WTC11 (cell line): ENCODE measurements at regions not wholly inside any gene's neighbourhood (a gene's known extent, or its start where the extent isn't known, plus 50 kb on each side); places are given as distances from the start of the nearest gene placed in this dataset.
A peak's percentile ranks its signal among the peaks of the same experiment; 100 is the strongest.

Experiments used
- ATAC-seq: fragments of 200-7000 bp; cut with Tn5 transposase; 2 replicates; pipeline ENCODE4 v1.10.0; 2021; ENCODE audit warnings: mild to moderate bottlenecking, moderate library complexity
- CTCF ChIA-PET: fragments of 300-600 bp; sonication (Branson Sonifier 250); formaldehyde crosslinking; loops from one replicate; lab custom pipeline; 2021; ENCODE audit warnings: antibody characterized with exemption; lab: Charles Lee
- POLR2A ChIA-PET: fragments of 350-600 bp; sonication (Branson Sonifier 250); formaldehyde crosslinking; loops from one replicate; lab custom pipeline; 2021; ENCODE audit warnings: antibody characterized with exemption; lab: Charles Lee
- DNase-seq: peaks from one replicate; pipeline ENCODE4 v3.0.0; 2021; ENCODE audit warnings: low spot score
- H3K27ac Mint-ChIP-seq: 2 replicates; pipeline ENCODE4 v1.8.0; 2021; ENCODE audit warnings: mixed read lengths
- H3K27me3 Mint-ChIP-seq: 2 replicates; pipeline ENCODE4 v1.8.0; 2021; ENCODE audit warnings: low read depth, mild to moderate bottlenecking, moderate library complexity, mixed read lengths
- H3K36me3 Mint-ChIP-seq: 2 replicates; pipeline ENCODE4 v1.8.0; 2021; ENCODE audit warnings: mixed read lengths
- H3K4me1 Mint-ChIP-seq: 2 replicates; pipeline ENCODE4 v1.8.0; 2022; ENCODE audit warnings: mixed read lengths
- H3K4me3 Mint-ChIP-seq: 2 replicates; pipeline ENCODE4 v1.8.0; 2021; ENCODE audit warnings: mild to moderate bottlenecking, moderate library complexity, mixed read lengths
- H3K9me3 Mint-ChIP-seq: 2 replicates; pipeline ENCODE4 v1.8.0; 2021; ENCODE audit warnings: mixed read lengths
- ATF3 ChIP-seq: sonication (generic); formaldehyde crosslinking; conservative IDR thresholded peaks from 2 replicates; pipeline ENCODE4 v1.8.1; 2022; ENCODE audit warnings: mild to moderate bottlenecking, missing genetic modification reagents
- CBFB ChIP-seq: sonication (generic); formaldehyde crosslinking; IDR thresholded peaks from 2 replicates; pipeline ENCODE4 v1.8.1; 2022; ENCODE audit warnings: mild to moderate bottlenecking, low read depth, missing genetic modification reagents
- E2F4 ChIP-seq: sonication (generic); formaldehyde crosslinking; IDR thresholded peaks from 2 replicates; pipeline ENCODE4 v1.8.1; 2022; ENCODE audit warnings: low read depth, mild to moderate bottlenecking, moderate library complexity, missing genetic modification reagents, borderline replicate concordance
- HMGA2 ChIP-seq: fragments of 250-450 bp; sonication (Bioruptor Pico); IDR thresholded peaks from 2 replicates; pipeline ENCODE4 v1.4.0; 2021; ENCODE audit warnings: mild to moderate bottlenecking, moderate library complexity
- MAX ChIP-seq: sonication (generic); formaldehyde crosslinking; IDR thresholded peaks from 2 replicates; pipeline ENCODE4 v1.8.0; 2022; ENCODE audit warnings: mild to moderate bottlenecking, missing genetic modification reagents
- RELA ChIP-seq: sonication (generic); formaldehyde crosslinking; IDR thresholded peaks from 2 replicates; pipeline ENCODE4 v1.8.1; 2022; ENCODE audit warnings: missing genetic modification reagents, mild to moderate bottlenecking, borderline replicate concordance
- SP1 ChIP-seq: sonication (generic); formaldehyde crosslinking; conservative IDR thresholded peaks from 2 replicates; pipeline ENCODE4 v1.8.1; 2022; ENCODE audit warnings: missing genetic modification reagents
- TEAD1 ChIP-seq: sonication (generic); formaldehyde crosslinking; IDR thresholded peaks from 2 replicates; pipeline ENCODE4 v1.8.0; 2022; ENCODE audit warnings: mild to moderate bottlenecking, missing genetic modification reagents
- USF1 ChIP-seq: sonication (generic); formaldehyde crosslinking; IDR thresholded peaks from 2 replicates; pipeline ENCODE4 v1.8.0; 2022; ENCODE audit warnings: mild to moderate bottlenecking, missing genetic modification reagents
- ZNF263 ChIP-seq: sonication (generic); formaldehyde crosslinking; IDR thresholded peaks from 2 replicates; pipeline ENCODE4 v1.8.1; 2022; ENCODE audit warnings: low read depth, mild to moderate bottlenecking, moderate library complexity, missing genetic modification reagents
- ZNF281 ChIP-seq: sonication (generic); formaldehyde crosslinking; IDR thresholded peaks from 2 replicates; pipeline ENCODE4 v1.8.0; 2023; ENCODE audit warnings: mild to moderate bottlenecking, missing genetic modification reagents
- ZNF423 ChIP-seq: fragments of 250-450 bp; sonication (Bioruptor Pico); IDR thresholded peaks from 2 replicates; pipeline ENCODE4 v2.1.2; 2022; ENCODE audit warnings: mild to moderate bottlenecking, moderate library complexity
- ZNF512 ChIP-seq: sonication (generic); formaldehyde crosslinking; IDR thresholded peaks from 2 replicates; pipeline ENCODE4 v1.8.1; 2022; ENCODE audit warnings: missing genetic modification reagents, borderline replicate concordance

- Mint-ChIP-seq H3K27me3 (peaks cover 3% of the 10 kb centered on the region), H3K36me3 (no peaks in the 10 kb centered on the region), H3K9me3 (peaks cover 4% of the 10 kb centered on the region; the same call in 1 of the 2 replicates), H3K4me3 (no peak overlapping the region), H3K27ac (no peak overlapping the region), H3K4me1 (peaks cover 33% of the 10 kb centered on the region)
- POLR2A ChIA-PET = interaction anchor here (0.5 kb wide), 1 partner anchor 106 kb away, joined by 3 read pairs; no protein-coding TSS in a partner anchor
- CTCF ChIA-PET = interaction anchor here (0.5 to 3.2 kb wide), 2 partner anchors 23 to 152 kb away, joined by 5 to 17 read pairs; no protein-coding TSS in a partner anchor
- ATAC-seq = no peak
- TF ChIP-seq HMGA2 (CRISPR knock-in tag) (no peak), SP1 (CRISPR knock-in tag) (no peak), TEAD1 (CRISPR knock-in tag) (no peak), ZNF263 (CRISPR knock-in tag) (no peak), ZNF512 (CRISPR knock-in tag) (no peak), CBFB (CRISPR knock-in tag) (no peak)
- TF ChIP-seq, all 79 proteins: peak for 0
- no peak for DNase-seq
These were observed 61.1 kb upstream of the KCNK12 start for GRCh38 chr2:47631792-47632398.

- Mint-ChIP-seq H3K27ac (no peak overlapping the region; the same call in 1 of the 2 replicates), H3K9me3 (peaks cover 4% of the 10 kb centered on the region; the same call in 1 of the 2 replicates), H3K4me3 (no peak overlapping the region), H3K27me3 (peaks cover 3% of the 10 kb centered on the region), H3K36me3 (no peaks in the 10 kb centered on the region), H3K4me1 (peaks cover 27% of the 10 kb centered on the region)
- TF ChIP-seq MAX (CRISPR knock-in tag) (no peak), RELA (CRISPR knock-in tag) (no peak)
- no peak for DNase-seq
- ChIA-PET CTCF (interaction anchor here (1.1 to 3.2 kb wide), 2 partner anchors 23 to 136 kb away, joined by 4 to 17 read pairs; no protein-coding TSS in a partner anchor), POLR2A (interaction anchor here (0.5 kb wide), 1 partner anchor 106 kb away, joined by 3 read pairs; no protein-coding TSS in a partner anchor)
- ATAC-seq = no peak
These were observed 60.5 kb upstream of the KCNK12 start for GRCh38 chr2:47631306-47631705.

GRCh38 chr2:47629501-47630460 lies 59.0 kb upstream of the KCNK12 start:
- Mint-ChIP-seq H3K9me3 (peaks cover 4% of the 10 kb centered on the region; the same call in 1 of the 2 replicates), H3K27me3 (peaks cover 3% of the 10 kb centered on the region), H3K27ac (no peak overlapping the region; the same call in 1 of the 2 replicates), H3K4me1 (peaks cover 11% of the 10 kb centered on the region), H3K4me3 (no peak overlapping the region), H3K36me3 (no peaks in the 10 kb centered on the region)
- ChIA-PET CTCF (interaction anchor here (1.1 kb wide), 1 partner anchor 138 kb away, joined by 4 read pairs; no protein-coding TSS in a partner anchor), POLR2A (interaction anchor here (0.6 kb wide), 1 partner anchor 127 kb away, joined by 3 read pairs; no protein-coding TSS in a partner anchor)
- DNase-seq (no peak), ATAC-seq (0 out of 2 replicates have a peak, but pooled peaks have one; percentile 36)
- TF ChIP-seq USF1 (no peak), E2F4 (CRISPR knock-in tag) (no peak), ZNF423 (CRISPR knock-in tag) (no peak), ZNF281 (CRISPR knock-in tag) (no peak), ATF3 (CRISPR knock-in tag) (no peak)
